ENCODE measurements at regions not wholly inside any gene's neighbourhood (a gene's known extent, or its start where the extent isn't known, plus 50 kb on each side); places are given as distances from the start of the nearest gene placed in this dataset.
"Not testable (repeated sequence)": the region's sequence is repeated elsewhere in the genome, so short reads cannot be mapped to it uniquely, and the experiment has no call there.

GRCh38 chr5:99562937-99563627 is 634.3 kb upstream of the CHD1 start:
- not testable (repeated sequence) for DNase-seq

DNA sequence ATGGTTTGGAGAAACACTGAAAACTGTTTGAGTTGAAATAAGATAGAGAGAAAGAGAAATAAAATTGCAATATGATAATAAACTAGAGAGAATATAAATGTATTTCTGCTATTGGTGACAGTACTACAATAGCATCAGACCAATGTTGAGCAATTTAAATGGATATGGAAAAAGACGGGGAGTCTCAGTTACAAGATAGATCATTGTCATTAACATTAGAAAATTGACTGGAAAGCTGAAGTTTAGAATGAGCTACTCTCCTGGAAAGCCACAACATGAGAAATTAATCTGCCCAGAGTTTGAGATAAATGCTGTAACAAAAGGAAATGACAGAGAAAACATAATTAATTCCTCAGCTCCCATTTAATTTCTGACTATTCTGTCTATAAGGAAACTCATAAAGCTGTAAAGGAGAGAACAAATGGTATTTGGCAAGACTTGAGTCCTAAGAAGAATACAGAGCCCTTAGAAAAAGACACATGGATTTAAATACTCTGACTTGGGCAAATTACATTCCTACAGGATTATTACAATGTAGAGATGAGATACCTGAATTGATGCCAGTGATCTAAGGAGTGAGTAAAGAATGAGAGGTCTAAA is 624.5 kb upstream of the CHD1 start:
- DNase-seq, result no peak

DNA sequence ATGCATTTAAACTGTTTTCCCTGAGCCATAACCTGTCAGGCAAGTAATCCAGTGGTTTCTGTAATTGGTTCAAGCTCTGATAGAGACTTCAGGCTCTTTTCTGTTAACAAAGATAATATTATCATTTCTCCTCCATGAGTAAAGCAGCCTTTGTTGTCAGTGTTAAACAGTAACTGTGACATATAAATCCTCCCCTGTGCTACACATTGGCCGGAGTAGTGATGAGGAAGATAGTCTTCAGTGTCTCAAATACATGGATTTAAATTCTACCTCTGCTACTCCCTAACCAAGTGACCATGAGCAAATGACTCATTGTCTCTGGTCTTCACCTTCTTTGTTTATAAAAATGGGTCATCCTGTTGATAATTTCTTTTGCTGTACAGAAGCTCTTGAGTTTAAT is 615.5 kb upstream of the CHD1 start:
- no peak for DNase-seq

- no peak for DNase-seq
These were observed 615.0 kb upstream of the CHD1 start for GRCh38 chr5:99543841-99544240.

GRCh38 chr5:99534241-99534640 is 605.4 kb upstream of the CHD1 start:
- not testable (repeated sequence) for DNase-seq

GRCh38 chr5:99521666-99522065 is 592.9 kb upstream of the CHD1 start:
- not testable (repeated sequence) for DNase-seq

- not testable (repeated sequence) for DNase-seq
These were observed 587.2 kb upstream of the CHD1 start for GRCh38 chr5:99515864-99516490.

- DNase-seq, result not testable (repeated sequence)
These were observed 581.5 kb upstream of the CHD1 start for GRCh38 chr5:99510237-99510866.

GRCh38 chr5:99509064-99509463 is 580.3 kb upstream of the CHD1 start:
- DNase-seq, result not testable (repeated sequence)

- not testable (repeated sequence) for DNase-seq
These were observed 566.6 kb upstream of the CHD1 start for GRCh38 chr5:99495456-99495855.

DNA sequence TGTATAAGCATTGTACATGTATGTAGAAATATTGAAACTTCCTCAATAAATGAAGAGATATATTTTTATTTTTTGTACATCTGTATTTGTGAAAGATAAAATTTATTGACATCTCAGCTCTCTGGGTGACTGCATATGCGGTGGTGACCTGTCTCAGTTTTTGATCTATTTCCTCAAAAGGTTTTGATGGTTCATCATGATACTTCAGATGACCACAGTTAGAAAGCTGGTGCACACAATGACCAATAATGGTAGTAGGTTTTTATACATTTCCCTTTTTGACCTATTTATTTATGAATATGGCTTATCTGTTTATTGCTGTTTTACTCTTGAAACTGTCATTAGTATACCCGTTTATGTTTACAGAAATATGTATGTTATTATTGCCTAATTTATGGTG is 549.6 kb upstream of the CHD1 start:
- DNase-seq, result not testable (repeated sequence)

GRCh38 chr5:99473328-99473727 is 544.5 kb upstream of the CHD1 start:
- not testable (repeated sequence) for DNase-seq

- DNase-seq, result not testable (repeated sequence)
These were observed 542.9 kb upstream of the CHD1 start for GRCh38 chr5:99471726-99472125.

GRCh38 chr5:99471178-99471577 is 542.4 kb upstream of the CHD1 start:
- DNase-seq, result not testable (repeated sequence)

- DNase-seq, result not testable (repeated sequence)
These were observed 541.8 kb upstream of the CHD1 start for GRCh38 chr5:99470636-99471035.

DNA sequence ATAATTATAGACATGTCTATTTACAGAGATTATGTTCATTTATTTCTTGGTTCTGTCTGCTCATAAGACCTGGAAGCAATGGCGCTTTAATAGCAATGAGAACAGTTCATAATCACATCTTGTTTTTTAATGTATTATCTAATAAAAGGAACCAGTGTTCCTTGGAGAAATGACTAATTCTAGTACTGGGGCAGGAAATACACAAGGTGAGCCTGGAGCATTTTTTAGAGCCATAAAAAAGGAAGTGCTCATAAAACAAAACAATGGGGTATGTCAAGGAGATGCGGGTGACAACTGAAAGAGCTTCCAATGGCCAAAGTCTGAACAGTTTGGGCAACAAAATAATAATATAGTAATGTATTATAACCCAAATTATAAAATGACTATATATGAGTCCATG is 531.9 kb upstream of the CHD1 start:
- no peak for DNase-seq

GRCh38 chr5:99453196-99453595 is 524.4 kb upstream of the CHD1 start:
- no peak for DNase-seq

GRCh38 chr5:99449786-99450185 is 521.0 kb upstream of the CHD1 start:
- no peak for DNase-seq

- DNase-seq, result no peak
These were observed 517.0 kb upstream of the CHD1 start for GRCh38 chr5:99445805-99446204.

GRCh38 chr5:99441235-99441634 is 512.4 kb upstream of the CHD1 start:
- DNase-seq, result no peak

- no peak for DNase-seq
These were observed 509.8 kb upstream of the CHD1 start for GRCh38 chr5:99438619-99439018.

- DNase-seq, result no peak
These were observed 509.2 kb upstream of the CHD1 start for GRCh38 chr5:99437986-99438385.

- not testable (repeated sequence) for DNase-seq
These were observed 494.6 kb upstream of the CHD1 start for GRCh38 chr5:99423396-99423795.

GRCh38 chr5:99418640-99419039 is 489.8 kb upstream of the CHD1 start:
- not testable (repeated sequence) for DNase-seq
